GM23338 (cell line): ENCODE measurements at regions not wholly inside any gene's neighbourhood (a gene's known extent, or its start where the extent isn't known, plus 50 kb on each side); places are given as distances from the start of the nearest gene placed in this dataset.

Source experiments
- ATAC-seq: fragments of 200-7000 bp; cut with Tn5 transposase; 3 replicates; pipeline ENCODE4 v1.9.1; 2020
- DNase-seq: peaks from one replicate; pipeline ENCODE4 v3.0.0-alpha.2; 2015; ENCODE audit warnings: low spot score
- H2AFZ ChIP-seq: fragments of 200-600 bp; sonication (generic); 2 replicates; pipeline ENCODE4 v1.8.0; 2016; ENCODE audit warnings: antibody characterized with exemption, mild to moderate bottlenecking, moderate library complexity
- H3F3A ChIP-seq: fragments of 200-600 bp; sonication (generic); replicated peaks from 2 replicates; pipeline ENCODE4 v1.8.0; 2017; ENCODE audit warnings: antibody characterized with exemption, mixed run types, low read depth
- H3K27ac ChIP-seq: fragments of 200-600 bp; sonication (generic); 2 replicates; pipeline ENCODE4 v1.6.1; 2016; ENCODE audit warnings: low read depth
- H3K27me3 ChIP-seq: fragments of 200-600 bp; sonication (generic); 2 replicates; pipeline ENCODE4 v1.8.0; 2016; ENCODE audit warnings: mild to moderate bottlenecking, mixed run types, moderate library complexity; ENCODE audit not compliant: insufficient read depth
- H3K36me3 ChIP-seq: fragments of 200-600 bp; sonication (generic); 2 replicates; pipeline ENCODE4 v1.8.0; 2016; ENCODE audit warnings: mild to moderate bottlenecking; ENCODE audit not compliant: insufficient read depth
- H3K4me1 ChIP-seq: fragments of 200-600 bp; sonication (generic); 2 replicates; pipeline ENCODE4 v1.8.0; 2016; ENCODE audit warnings: mild to moderate bottlenecking, moderate library complexity; ENCODE audit not compliant: insufficient read depth
- H3K4me2 ChIP-seq: fragments of 200-600 bp; sonication (generic); 2 replicates; pipeline ENCODE4 v1.7.1; 2017; ENCODE audit warnings: mixed run types
- H3K4me3 ChIP-seq: fragments of 200-600 bp; sonication (generic); 2 replicates; pipeline ENCODE4 v1.6.1; 2016; ENCODE audit warnings: mixed run types
- H3K79me2 ChIP-seq: fragments of 200-600 bp; sonication (generic); replicated peaks from 2 replicates; pipeline ENCODE4 v1.8.0; 2017; ENCODE audit warnings: mild to moderate bottlenecking; ENCODE audit not compliant: insufficient read depth
- H3K9me2 ChIP-seq: fragments of 200-600 bp; sonication (generic); 2 replicates; pipeline ENCODE4 v1.8.0; 2017; ENCODE audit not compliant: insufficient read depth
- H4K20me1 ChIP-seq: fragments of 200-600 bp; sonication (generic); replicated peaks from 2 replicates; pipeline ENCODE4 v1.8.0; 2017; ENCODE audit warnings: mild to moderate bottlenecking; ENCODE audit not compliant: insufficient read depth
- H3K27ac Mint-ChIP-seq: 2 replicates; pipeline ENCODE4 v1.8.0; 2020; ENCODE audit warnings: inconsistent platforms, mild to moderate bottlenecking, moderate library complexity, mixed read lengths
- H3K27me3 Mint-ChIP-seq: 3 replicates; pipeline ENCODE4 v1.8.0; 2022; ENCODE audit warnings: low read depth, mild to moderate bottlenecking, moderate library complexity, mixed read lengths, inconsistent platforms; ENCODE audit not compliant: insufficient read depth, poor library complexity
- H3K36me3 Mint-ChIP-seq: 3 replicates; pipeline ENCODE4 v1.8.0; 2021; ENCODE audit warnings: low read depth, mild to moderate bottlenecking, inconsistent platforms, moderate library complexity, mixed read lengths
- H3K4me1 Mint-ChIP-seq: 3 replicates; pipeline ENCODE4 v1.8.0; 2020; ENCODE audit warnings: mild to moderate bottlenecking, inconsistent platforms, mixed read lengths
- H3K4me3 Mint-ChIP-seq: 3 replicates; pipeline ENCODE4 v1.8.0; 2021; ENCODE audit warnings: moderate library complexity, mild to moderate bottlenecking, inconsistent platforms, mixed read lengths
- H3K9me3 Mint-ChIP-seq: 3 replicates; pipeline ENCODE4 v1.8.0; 2020; ENCODE audit warnings: moderate library complexity, mild to moderate bottlenecking, inconsistent platforms, mixed read lengths
- CREB1 ChIP-seq: fragments of 250-450 bp; sonication (Bioruptor Pico); IDR thresholded peaks from 2 replicates; pipeline ENCODE4 v1.5.0; 2020; ENCODE audit warnings: low read depth, mild to moderate bottlenecking, moderate library complexity
- CTCF ChIP-seq, 2 experiments: fragments of 200-600 bp in 1 of 2; sonication (generic) in 1 of 2; conservative IDR thresholded peaks; 2 replicates each; pipeline versions ENCODE4 v1.5.1 to v1.6.1; 2016 to 2017; ENCODE audit warnings: antibody characterized with exemption in 2 of 2, low read depth in 2 of 2, mild to moderate bottlenecking in 2 of 2, moderate library complexity in 1 of 2
- EZH2 ChIP-seq: fragments of 200-600 bp; sonication (generic); IDR thresholded peaks from one replicate; pipeline ENCODE4 v1.8.0; 2017; ENCODE audit warnings: antibody characterized with exemption, mild to moderate bottlenecking, low read depth; ENCODE audit not compliant: unreplicated experiment
- EZH2phosphoT487 ChIP-seq: fragments of 200-600 bp; sonication (generic); IDR thresholded peaks from one replicate; pipeline ENCODE4 v1.8.1; 2018; ENCODE audit warnings: antibody characterized with exemption; ENCODE audit not compliant: unreplicated experiment
- JUNB ChIP-seq: IDR thresholded peaks from one replicate; pipeline ENCODE4 v1.6.1; 2016; ENCODE audit warnings: antibody characterized with exemption; ENCODE audit not compliant: unreplicated experiment
- NANOG ChIP-seq: IDR thresholded peaks from 2 replicates; pipeline ENCODE4 v1.6.1; 2016; ENCODE audit warnings: antibody characterized with exemption, borderline replicate concordance
- POLR2AphosphoS5 ChIP-seq: IDR thresholded peaks from 2 replicates; pipeline ENCODE4 v1.6.1; 2016; ENCODE audit warnings: antibody characterized with exemption, low read depth
- REST ChIP-seq: IDR thresholded peaks from one replicate; pipeline ENCODE4 v1.6.1; 2018; ENCODE audit warnings: antibody characterized with exemption; ENCODE audit not compliant: unreplicated experiment
- STAT1 ChIP-seq: IDR thresholded peaks from one replicate; pipeline ENCODE4 v1.6.1; 2016; ENCODE audit warnings: antibody characterized with exemption; ENCODE audit not compliant: unreplicated experiment
- ZNF114 ChIP-seq: fragments of 250-450 bp; sonication (Bioruptor Pico); IDR thresholded peaks from 2 replicates; pipeline ENCODE4 v1.5.0; 2020; ENCODE audit warnings: mild to moderate bottlenecking, moderate library complexity
- ZNF331 ChIP-seq: fragments of 250-450 bp; sonication (Bioruptor Pico); IDR thresholded peaks from 2 replicates; pipeline ENCODE4 v1.5.0; 2020; ENCODE audit warnings: low read depth, mild to moderate bottlenecking, moderate library complexity
- TF ChIP-seq, protein P1 (sequence below): fragments of 250-450 bp; sonication (Bioruptor Pico); IDR thresholded peaks from 2 replicates; pipeline ENCODE4 v1.5.0; 2020; ENCODE audit warnings: mild to moderate bottlenecking, moderate library complexity

DNA sequence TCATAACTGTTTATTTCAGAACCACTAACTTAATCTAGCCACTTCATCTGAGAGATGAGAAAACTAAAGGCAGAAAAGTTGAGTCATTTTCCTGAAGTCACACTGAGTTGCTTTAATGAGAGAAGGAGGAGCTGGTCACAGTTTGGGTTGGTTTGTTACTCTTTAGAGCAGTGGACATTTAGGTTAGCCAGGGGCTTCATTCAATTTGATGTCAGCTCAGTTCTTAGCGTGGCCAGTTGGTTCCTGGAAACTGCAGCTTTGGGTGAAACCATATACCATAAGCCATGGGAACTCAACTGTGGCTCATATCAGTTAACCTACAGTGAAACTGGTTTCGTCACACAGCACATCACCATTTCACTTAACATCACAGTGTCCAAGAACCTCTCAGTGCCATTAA lies 59.2 kb upstream of the ADORA2B start (continued):
- TF ChIP-seq, protein P1, sequence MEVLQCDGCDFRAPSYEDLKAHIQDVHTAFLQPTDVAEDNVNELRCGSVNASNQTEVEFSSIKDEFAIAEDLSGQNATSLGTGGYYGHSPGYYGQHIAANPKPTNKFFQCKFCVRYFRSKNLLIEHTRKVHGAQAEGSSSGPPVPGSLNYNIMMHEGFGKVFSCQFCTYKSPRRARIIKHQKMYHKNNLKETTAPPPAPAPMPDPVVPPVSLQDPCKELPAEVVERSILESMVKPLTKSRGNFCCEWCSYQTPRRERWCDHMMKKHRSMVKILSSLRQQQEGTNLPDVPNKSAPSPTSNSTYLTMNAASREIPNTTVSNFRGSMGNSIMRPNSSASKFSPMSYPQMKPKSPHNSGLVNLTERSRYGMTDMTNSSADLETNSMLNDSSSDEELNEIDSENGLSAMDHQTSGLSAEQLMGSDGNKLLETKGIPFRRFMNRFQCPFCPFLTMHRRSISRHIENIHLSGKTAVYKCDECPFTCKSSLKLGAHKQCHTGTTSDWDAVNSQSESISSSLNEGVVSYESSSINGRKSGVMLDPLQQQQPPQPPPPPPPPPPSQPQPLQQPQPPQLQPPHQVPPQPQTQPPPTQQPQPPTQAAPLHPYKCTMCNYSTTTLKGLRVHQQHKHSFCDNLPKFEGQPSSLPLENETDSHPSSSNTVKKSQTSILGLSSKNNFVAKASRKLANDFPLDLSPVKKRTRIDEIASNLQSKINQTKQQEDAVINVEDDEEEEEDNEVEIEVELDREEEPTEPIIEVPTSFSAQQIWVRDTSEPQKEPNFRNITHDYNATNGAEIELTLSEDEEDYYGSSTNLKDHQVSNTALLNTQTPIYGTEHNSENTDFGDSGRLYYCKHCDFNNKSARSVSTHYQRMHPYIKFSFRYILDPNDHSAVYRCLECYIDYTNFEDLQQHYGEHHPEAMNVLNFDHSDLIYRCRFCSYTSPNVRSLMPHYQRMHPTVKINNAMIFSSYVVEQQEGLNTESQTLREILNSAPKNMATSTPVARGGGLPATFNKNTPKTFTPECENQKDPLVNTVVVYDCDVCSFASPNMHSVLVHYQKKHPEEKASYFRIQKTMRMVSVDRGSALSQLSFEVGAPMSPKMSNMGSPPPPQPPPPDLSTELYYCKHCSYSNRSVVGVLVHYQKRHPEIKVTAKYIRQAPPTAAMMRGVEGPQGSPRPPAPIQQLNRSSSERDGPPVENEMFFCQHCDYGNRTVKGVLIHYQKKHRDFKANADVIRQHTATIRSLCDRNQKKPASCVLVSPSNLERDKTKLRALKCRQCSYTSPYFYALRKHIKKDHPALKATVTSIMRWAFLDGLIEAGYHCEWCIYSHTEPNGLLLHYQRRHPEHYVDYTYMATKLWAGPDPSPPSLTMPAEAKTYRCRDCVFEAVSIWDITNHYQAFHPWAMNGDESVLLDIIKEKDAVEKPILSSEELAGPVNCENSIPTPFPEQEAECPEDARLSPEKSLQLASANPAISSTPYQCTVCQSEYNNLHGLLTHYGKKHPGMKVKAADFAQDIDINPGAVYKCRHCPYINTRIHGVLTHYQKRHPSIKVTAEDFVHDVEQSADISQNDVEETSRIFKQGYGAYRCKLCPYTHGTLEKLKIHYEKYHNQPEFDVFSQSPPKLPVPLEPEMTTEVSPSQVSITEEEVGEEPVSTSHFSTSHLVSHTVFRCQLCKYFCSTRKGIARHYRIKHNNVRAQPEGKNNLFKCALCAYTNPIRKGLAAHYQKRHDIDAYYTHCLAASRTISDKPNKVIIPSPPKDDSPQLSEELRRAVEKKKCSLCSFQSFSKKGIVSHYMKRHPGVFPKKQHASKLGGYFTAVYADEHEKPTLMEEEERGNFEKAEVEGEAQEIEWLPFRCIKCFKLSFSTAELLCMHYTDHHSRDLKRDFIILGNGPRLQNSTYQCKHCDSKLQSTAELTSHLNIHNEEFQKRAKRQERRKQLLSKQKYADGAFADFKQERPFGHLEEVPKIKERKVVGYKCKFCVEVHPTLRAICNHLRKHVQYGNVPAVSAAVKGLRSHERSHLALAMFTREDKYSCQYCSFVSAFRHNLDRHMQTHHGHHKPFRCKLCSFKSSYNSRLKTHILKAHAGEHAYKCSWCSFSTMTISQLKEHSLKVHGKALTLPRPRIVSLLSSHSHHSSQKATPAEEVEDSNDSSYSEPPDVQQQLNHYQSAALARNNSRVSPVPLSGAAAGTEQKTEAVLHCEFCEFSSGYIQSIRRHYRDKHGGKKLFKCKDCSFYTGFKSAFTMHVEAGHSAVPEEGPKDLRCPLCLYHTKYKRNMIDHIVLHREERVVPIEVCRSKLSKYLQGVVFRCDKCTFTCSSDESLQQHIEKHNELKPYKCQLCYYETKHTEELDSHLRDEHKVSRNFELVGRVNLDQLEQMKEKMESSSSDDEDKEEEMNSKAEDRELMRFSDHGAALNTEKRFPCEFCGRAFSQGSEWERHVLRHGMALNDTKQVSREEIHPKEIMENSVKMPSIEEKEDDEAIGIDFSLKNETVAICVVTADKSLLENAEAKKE (CRISPR knock-in tag): no peak
- TF ChIP-seq CTCF (conservative IDR thresholded peaks at IDR 0.05; ENCODE audit: low read depth in 2 of 2) (no peak), JUNB (no peak), NANOG (no peak), ZNF114 (CRISPR knock-in tag) (no peak), ZNF331 (CRISPR knock-in tag) (no peak)

- Histone ChIP-seq H3K4me2 (no peak overlapping the region), H3K27me3 (no peaks in the 10 kb centered on the region), H2AFZ (no peak overlapping the region), H3K4me3 (no peak overlapping the region), H3K4me1 (no peaks in the 10 kb centered on the region), H3K27ac (no peak overlapping the region), H3K36me3 (no peaks in the 10 kb centered on the region), H3K9me2 (0 out of 2 replicates have a peak, but pooled peaks cover 5% of the 10 kb centered on the region), H3F3A (no peaks in the 10 kb centered on the region), H4K20me1 (no peaks in the 10 kb centered on the region), H3K79me2 (no peaks in the 10 kb centered on the region)
- Mint-ChIP-seq H3K9me3 (no peaks in the 10 kb centered on the region; the same call in 2 of the 3 replicates), H3K27ac (no peak overlapping the region), H3K27me3 (no peaks in the 10 kb centered on the region), H3K4me1 (peaks cover 5% of the 10 kb centered on the region; the same call in 2 of the 3 replicates), H3K36me3 (no peaks in the 10 kb centered on the region), H3K4me3 (no peak overlapping the region)
- ATAC-seq: no peak
- no peak for DNase-seq
- TF ChIP-seq POLR2AphosphoS5 (no peak), EZH2phosphoT487 (no peak), NANOG (no peak), EZH2 (no peak), ZNF331 (CRISPR knock-in tag) (no peak), REST (no peak), STAT1 (no peak), CREB1 (CRISPR knock-in tag) (no peak), CTCF (conservative IDR thresholded peaks at IDR 0.05; ENCODE audit: low read depth in 2 of 2) (no peak)
Observed at GRCh38 chr17:15886221-15886620, 58.7 kb upstream of the ADORA2B start.
